Posterior vena cava (tissue), 2 donors: ENCODE measurements at regions not wholly inside any gene's neighbourhood (a gene's known extent, or its start where the extent isn't known, plus 50 kb on each side); places are given as distances from the start of the nearest gene placed in this dataset.

ENCODE experiments used
- DNase-seq: peaks from one replicate; pipeline ENCODE4 v3.0.0-alpha.2; 2020; ENCODE audit warnings: low spot score
- intact Hi-C, 2 donors: fragments of 100-400 bp; cut with DNase I; formaldehyde crosslinking; loops; one replicate each; pipeline versions ENCODE4 v1.14.1 to v1.14.2; 2022 to 2023
- donor health status: DM: yes; HTN: yes; CAD: no.
- donor health status: DM: yes; HTN: yes; CAD: no.

DNA sequence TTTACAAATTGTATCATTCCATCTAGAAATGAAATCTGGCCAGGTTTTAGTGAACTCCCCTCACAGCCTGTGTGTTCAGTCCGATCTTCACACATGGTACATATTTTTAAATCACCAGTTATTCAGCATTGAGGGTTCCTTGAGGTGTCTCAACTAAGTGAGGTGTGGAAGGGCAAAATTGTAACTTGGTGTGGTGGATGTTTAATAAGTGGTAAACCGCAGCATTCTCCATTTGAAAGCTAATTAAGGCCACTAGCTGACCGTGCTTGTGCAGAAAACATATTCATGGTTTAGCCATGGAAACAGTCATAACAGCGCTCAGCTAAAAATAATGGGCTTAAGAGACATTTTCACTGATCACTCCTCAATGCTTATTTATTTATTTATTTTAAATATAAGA, 786.2 kb upstream of the FANCL start:
- DNase-seq, result no peak
- intact Hi-C loops, result no loop called here

DNA sequence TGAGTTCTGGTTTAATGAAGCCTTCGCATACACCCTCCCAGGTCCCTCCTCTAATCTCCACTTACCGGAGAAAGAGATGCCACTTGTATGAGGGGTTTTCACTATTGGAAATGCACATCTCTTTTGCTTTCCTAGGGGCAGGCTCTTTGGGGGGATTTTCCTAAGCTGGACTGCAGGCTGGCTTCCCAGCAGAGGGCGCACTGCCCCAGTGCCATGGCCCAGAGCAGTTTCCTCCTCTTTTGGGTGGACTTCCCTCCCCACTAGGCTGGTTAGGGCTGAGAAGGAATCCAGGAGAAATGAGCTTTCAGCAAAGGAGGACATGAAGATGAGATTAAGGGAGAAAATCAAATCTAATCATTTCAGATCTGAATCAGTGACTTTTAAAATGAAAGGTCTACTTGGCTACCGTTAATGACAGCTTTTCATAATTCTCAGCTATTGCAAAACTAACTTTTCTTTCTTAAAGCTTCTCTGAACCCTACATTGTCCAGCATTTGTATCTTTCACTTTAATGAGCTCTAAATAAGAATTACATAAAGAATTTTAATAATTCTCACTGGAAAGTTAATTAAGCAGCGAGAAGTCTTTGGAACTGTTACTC, 784.1 kb upstream of the FANCL start:
- intact Hi-C loops, result no loop called here
- DNase-seq, result no peak

DNA sequence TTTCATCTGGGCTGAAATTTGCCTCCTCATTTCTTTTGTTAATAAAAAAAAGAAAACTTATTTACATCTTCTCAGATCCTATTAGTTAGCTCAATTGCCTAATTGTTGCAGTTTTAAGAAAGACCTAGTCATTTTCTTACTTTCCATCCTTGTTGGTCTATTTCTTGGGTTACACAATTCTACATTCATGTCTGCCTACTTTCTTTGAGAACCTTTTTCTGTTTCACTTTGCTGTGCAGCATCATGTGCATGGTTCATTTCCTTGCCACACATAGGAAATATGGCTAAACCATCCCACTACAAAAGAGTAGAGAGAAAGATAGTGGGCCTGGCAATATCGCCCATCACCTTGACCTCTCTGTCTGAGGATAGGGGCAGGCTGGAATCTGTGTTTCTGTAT, 780.7 kb upstream of the FANCL start:
- intact Hi-C loops, result loop anchor here in 1 of 2 donors (5.0 kb wide), 1 partner anchor 1469 kb away; no protein-coding TSS in a partner anchor
- no peak for DNase-seq

DNA sequence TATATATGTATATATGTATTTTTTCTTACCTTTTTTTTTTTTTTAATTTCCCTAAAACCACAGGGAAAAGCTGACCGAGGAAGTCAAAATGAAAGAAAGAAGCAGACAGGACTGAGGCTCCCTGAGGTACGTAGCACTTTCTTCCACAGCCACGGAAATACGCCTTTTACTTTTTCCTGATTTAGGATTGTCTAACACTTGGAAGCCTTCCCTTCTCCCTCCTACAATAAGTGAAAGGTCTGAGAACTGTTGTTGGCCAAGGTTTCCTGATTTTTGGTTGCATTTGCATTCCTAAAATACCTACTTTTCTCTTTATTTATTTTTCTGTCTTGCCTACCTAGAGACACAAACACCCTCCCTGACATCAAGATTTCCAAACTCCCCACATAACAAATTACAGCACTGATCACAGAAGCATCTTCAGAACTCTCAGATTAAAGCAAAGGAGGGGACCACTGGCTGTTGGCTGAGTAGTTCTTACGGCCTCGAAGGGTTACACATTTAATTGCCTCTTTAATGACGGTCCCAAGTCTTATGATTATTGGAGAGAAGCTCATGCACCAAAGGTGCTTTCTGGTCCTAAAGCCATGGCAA, 778.5 kb upstream of the FANCL start:
- DNase-seq, result no peak
- intact Hi-C loops, result loop anchor here in 1 of 2 donors (5.0 kb wide), 1 partner anchor 1467 kb away; no protein-coding TSS in a partner anchor

DNA sequence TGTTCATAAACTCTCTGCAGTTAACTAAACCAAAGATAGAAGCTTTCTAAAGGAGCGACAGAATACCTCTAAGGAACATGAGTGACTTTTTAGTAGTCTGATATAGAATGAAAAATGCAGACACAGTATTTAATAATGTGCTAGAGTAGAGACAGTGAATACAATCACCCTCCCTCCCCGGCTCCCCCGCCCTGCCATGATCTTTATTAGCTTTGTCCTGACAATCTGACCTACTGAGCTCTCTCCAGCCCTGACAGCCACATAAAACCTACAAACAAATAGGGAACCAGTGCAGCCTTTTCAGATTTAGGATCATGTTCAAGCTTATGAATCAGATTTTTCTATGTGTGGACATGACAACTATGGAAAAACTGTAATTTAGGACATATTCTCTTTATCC, 777.6 kb upstream of the FANCL start:
- DNase-seq, result no peak
- intact Hi-C loops, result no loop called here

DNA sequence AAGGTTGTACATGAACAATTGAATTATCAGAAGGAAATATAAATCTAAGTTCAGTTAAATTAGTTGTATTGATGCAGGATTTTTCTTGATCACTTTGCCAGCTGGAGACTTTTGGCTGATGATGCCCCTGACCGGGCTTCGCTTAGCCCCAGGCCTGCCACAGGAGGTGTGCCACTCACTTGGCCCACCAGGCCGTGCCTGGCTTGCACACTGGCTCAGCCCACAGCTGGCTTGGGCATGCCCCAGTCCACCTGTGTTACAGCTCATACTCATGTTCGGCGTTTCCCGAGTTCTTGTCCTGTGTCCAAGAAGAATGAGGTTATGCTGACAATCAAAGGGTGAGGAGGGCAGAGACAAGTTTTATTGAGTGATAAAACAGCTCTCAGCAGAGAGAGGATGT, 773.9 kb upstream of the FANCL start:
- peak; percentile 79 for DNase-seq
- intact Hi-C loops, result no loop called here

DNA sequence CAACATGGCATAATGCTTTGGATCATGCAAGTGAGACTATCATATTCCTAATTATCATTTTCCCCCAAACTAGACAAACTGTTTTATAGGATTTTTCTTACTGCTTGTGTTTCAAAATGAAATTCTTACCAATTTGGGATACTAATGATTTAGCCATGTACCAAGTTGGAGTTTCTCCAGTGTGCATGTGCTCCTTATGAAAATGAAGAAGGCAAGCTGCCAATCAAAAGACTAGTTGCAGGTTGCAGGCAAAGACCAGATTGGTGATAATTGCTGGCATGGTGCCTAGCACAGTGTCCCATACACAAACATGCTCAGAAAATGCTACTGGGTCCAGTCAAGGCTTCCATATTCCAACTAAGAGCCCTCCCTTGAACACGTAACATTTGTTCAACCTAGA, 771.8 kb upstream of the FANCL start:
- intact Hi-C loops, result no loop called here

DNA sequence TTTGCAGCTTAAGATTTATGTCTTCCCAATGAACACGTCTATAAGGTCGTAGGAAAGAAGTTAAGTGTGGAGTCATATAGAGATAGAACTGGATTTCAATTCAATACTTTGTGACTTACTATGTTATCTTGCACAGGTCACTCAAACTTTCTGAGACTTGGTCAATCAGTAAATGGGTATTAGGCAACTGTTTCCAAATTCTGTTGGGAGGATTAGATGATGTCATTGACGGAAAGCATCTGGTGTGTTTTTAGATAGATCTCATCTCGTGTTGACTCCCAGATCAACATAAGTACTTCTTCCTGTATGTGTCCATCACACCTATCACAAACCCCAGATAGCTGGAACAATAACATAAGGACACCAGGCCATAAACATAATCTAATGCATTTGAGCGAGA, 771.1 kb upstream of the FANCL start:
- intact Hi-C loops, result no loop called here
- DNase-seq, result no peak

More for the DNA sequence above, 771.8 kb upstream of the FANCL start:
- DNase-seq, result no peak

DNA sequence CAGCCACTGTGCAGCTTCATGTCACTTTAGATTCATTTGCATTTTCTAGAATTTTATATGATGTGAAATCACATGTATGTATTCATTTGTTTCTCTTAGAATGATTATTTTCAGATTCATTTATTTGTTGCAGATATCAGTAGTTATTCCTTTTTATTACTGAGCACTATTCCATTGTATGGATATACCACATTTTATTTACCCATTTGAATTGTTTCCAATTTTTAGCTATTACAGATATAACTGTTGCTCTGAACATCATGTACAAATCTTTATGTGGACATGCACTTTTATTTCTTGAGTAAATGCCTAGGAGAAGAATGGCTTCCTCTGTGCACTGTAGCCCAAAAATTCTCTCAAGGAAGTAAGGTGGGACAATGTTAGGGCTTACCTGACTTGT, 767.8 kb upstream of the FANCL start:
- DNase-seq, result no peak
- intact Hi-C loops, result no loop called here

DNA sequence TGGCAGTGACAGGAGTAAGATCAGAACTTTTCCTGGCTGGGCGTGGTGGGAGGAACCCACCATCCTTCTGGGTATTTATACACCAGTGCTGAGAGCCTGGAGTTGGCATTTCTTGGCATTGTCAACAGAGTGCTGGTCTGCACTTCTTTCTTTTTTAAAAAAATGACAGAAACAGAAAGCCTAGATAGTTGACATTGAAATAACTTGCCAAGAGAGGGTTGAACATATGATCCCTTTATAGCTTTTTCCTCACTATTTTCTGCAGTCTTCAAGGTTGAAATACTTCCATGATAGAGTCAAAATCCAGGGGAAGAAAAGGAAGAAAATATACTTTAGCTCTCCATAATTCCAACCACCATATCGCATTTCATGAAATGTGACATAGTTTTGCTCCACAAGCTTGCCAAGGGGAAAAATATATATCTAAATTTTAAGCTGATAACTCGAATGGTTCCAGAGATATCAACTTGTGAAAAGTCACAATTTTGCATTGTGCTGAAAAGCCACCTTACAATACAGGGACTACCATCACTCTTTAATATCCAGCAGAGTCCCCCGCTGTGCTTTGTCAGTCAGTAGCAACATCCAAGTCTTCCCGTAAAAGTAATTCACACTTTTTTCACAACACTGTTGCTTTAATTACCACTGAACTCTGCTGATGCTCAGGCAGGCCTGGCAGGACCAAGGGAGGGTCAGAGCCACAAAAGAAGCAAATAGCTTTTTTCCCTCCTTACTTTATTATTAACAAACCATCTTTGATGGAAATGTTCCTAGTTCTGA, 764.9 kb upstream of the FANCL start:
- intact Hi-C loops, result no loop called here
- no peak for DNase-seq

DNA sequence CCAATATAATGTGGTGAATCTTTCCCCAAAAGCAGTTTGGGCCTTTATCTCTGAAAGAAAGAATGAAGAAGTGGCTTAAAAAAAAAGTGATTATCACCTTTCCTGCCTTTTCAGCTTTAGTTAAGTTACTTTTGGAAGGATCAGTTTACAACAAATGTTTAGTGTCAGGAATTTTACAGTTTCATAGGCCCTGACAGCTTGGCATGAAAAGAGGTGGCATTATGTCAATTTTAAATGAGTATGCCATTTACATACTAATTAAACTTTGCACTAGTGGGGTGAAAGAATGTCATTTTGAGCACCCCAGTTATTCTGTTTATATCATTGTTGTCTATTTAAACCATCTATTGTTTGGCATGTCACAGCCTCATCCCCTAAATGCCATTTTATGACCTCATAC, 763.5 kb upstream of the FANCL start:
- DNase-seq, result no peak
- intact Hi-C loops, result no loop called here

DNA sequence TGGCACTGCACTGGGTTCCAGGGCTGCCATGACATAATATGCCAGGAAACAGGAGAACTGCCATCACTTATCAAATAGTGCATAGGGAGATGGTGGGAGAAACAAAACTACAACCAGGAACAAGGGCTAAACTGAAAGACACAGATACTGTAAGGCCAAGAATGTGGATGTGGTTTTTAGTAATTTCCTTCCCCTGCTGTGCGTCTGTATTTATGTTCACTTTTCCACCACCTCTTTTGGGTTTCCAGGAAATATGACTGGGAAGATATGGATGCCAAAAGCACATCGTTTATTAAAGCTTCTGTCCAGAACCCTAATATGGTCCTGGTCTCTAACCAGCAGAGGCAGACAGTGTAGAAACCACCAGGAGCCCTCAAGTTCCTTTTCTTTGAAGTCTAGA, 759.7 kb upstream of the FANCL start:
- intact Hi-C loops, result no loop called here
- no peak for DNase-seq

DNA sequence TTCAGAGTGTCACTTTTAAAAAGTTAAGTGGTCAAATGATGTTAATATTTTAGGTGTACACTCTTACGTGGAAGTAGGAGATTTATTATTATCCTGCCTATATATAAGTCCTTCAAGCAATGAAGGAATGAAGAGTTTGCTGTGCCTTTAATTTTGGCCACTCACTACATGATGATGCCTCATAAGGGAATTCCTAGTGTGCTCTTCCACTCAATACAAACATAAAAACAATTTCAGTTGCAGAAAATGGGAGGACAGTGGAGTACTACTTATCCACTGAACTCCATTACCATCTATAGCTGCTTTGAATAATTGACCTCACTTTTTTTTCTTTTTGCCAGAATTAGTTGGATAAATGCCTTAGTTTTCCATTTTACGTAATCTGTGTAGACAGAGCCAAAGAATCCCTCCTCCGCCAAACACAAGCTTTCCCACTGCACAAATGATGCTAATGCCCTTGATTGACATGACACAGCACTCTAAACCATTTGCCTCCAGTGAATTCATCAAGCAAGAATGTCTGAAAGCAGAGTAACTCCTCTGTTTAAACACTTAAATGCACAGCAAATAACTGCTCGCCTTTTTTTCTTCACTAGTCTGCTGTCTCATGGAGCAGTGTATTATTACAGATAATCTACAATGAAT, 751.1 kb upstream of the FANCL start:
- intact Hi-C loops, result no loop called here
- DNase-seq, result no peak

DNA sequence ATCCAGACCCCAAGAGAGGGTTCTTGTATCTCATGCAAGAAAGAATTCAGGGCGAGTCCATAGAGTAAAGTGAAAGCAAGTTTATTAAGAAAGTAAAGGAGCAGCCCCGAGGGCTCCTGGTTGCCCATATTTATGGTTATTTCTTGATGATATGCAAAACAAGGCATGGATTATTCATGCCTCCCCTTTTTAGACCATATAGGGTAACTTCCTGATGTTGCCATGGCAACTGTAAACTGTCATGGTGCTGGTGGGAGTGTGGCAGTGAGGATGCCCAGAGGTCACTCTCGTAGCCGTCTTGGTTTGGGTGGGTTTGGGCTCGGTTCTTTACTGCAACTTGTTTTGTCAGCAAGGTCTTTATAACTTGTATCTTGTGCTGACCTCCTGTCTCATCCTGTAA, 750.2 kb upstream of the FANCL start:
- DNase-seq, result no peak
- intact Hi-C loops, result no loop called here

DNA sequence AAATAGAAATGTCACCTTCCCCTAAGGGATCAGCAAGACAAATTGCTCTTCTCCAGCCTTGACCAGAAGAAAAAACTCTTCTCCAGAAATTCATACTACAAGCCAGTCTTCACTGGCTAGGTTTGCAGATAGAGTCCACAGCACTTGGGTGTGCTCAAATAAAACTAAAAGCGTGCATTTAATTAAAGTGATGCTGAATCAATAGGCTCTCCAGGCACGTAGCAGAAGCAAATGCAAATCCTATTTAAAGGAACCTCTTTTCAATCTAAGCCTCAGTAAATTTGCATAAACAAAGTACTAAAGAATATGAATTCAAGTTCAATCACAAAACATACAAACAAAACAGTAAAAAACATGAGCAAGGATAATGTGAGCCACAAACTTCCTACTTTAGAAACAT, 744.4 kb upstream of the FANCL start:
- intact Hi-C loops, result no loop called here
- no peak for DNase-seq

DNA sequence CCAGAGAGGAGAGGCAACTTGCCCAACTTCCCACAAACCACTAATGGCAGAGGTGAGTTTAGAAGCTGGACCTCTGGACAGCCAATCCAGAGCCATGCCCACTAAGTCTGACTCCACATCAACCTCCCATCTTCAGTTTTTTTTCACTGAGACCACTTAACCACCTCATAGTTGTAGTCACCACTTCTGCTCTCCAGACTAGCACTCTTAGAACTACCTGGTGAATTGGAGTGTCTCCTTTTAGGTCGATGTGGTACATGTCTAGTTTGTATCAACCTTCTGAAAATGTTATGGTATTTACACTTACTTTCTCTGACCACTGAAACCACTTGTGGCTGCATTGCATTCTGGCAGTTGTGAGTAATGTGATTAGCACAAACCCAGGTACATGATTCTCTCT, 743.6 kb upstream of the FANCL start:
- intact Hi-C loops, result no loop called here
- no peak for DNase-seq

DNA sequence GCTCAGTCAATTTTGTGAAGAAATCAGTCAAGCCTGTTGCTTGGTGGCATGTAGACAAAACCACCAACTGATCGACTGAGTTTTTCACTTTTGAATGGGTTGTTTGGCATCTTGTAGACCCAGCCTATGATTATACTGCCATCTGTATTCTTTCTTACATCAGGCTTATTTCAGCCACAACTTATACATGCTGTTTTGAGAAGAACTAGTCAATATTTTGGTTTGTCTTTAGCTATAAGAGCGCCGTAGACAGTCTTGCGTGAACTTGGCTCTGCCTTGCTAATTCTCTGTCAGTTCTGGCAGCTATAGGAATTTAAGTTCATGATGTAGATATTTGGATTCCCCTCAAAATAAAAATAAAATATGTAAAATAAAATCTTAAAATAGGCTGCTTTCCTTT, 742.0 kb upstream of the FANCL start:
- no peak for DNase-seq
- intact Hi-C loops, result no loop called here

DNA sequence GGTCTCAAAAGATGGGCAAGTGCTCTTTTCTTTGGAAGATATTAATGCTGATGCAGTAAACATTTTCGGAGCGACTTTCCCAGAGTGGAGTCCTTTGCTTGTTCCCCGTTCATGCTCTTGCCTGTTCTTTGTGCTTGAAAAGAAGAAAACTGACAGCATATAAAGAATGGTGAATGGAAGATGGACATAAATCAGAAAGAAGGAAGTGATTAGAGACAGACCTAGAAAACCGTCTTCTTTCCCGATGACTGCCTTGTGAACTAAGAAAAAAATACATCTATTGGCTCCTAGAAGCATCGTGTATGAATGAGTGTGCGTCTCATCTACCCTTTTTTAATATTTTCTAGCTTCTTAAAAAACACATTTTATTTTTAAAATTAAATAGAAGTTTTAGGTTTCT, 740.1 kb upstream of the FANCL start:
- intact Hi-C loops, result no loop called here
- DNase-seq, result no peak

DNA sequence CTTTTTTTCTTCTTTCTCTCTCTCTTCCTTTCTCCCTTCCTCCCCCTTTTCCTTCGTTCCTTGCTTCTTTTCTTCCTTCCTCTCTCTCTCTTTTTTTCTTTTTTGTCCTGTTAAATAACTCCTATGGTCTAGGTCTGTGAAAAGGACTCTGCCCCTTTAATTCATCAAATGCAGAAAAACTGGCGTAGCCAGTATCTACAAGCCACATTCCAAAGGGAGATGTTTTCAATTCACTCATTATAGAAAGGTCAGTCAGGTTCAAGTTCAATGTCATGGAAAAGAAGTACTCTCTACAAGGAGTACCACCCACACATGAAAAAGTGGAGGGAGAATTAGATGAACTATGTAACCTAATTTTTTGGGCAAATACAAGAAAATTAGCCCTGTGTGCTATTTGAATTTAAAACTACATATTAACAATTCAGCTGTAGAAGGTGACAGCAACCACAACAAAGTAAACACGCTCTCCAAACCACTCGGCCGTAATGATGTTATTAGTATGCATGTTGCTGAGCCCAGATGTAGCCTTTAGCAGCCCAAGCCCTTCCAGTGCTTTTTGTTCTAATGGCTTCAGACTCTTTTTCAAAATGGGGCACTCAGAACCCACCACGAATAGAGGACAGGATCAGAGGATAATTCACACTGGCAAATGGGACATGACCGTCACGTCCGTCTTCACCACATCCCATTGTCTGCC, 735.4 kb upstream of the FANCL start:
- no peak for DNase-seq
- intact Hi-C loops, result no loop called here

DNA sequence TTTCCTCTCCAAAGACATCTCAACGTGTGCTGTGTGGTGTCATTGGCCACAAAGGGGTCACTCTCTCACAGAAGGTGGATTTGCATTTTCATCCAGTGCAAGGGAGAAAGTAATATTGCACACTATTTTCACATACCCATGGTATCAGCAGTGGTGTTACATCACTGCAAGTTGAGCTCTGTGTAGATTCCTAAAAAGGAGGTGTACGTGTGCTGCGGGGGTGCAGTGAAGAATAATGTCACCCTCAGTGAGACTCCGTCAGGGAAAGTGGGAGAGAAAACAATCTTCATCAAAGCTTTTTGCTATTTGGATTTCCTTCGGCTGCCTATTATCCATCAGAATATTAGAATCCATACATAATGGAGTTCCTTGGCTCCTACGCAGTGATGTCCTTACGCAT, 733.8 kb upstream of the FANCL start:
- no peak for DNase-seq
- intact Hi-C loops, result no loop called here
